Neural progenitor cell (in vitro differentiated cells): ENCODE measurements at regions not wholly inside any gene's neighbourhood (a gene's known extent, or its start where the extent isn't known, plus 50 kb on each side); places are given as distances from the start of the nearest gene placed in this dataset.

Source experiments
- CTCF ChIP-seq: fragments of 200-600 bp; sonication (generic); IDR thresholded peaks from 2 replicates; pipeline ENCODE4 v1.5.1; 2017; ENCODE audit warnings: antibody characterized with exemption, mild to moderate bottlenecking
- EZH2 ChIP-seq: fragments of 200-600 bp; sonication (generic); IDR thresholded peaks from 2 replicates; pipeline ENCODE4 v1.6.1; 2017; ENCODE audit warnings: antibody characterized with exemption, mild to moderate bottlenecking, moderate library complexity

- TF ChIP-seq CTCF (no peak), EZH2 (no peak)
These were observed 175.6 kb downstream of the TBX15 start for GRCh38 chr1:118812555-118812954.
